ENCODE measurements at regions not wholly inside any gene's neighbourhood (a gene's known extent, or its start where the extent isn't known, plus 50 kb on each side); places are given as distances from the start of the nearest gene placed in this dataset.

DNA sequence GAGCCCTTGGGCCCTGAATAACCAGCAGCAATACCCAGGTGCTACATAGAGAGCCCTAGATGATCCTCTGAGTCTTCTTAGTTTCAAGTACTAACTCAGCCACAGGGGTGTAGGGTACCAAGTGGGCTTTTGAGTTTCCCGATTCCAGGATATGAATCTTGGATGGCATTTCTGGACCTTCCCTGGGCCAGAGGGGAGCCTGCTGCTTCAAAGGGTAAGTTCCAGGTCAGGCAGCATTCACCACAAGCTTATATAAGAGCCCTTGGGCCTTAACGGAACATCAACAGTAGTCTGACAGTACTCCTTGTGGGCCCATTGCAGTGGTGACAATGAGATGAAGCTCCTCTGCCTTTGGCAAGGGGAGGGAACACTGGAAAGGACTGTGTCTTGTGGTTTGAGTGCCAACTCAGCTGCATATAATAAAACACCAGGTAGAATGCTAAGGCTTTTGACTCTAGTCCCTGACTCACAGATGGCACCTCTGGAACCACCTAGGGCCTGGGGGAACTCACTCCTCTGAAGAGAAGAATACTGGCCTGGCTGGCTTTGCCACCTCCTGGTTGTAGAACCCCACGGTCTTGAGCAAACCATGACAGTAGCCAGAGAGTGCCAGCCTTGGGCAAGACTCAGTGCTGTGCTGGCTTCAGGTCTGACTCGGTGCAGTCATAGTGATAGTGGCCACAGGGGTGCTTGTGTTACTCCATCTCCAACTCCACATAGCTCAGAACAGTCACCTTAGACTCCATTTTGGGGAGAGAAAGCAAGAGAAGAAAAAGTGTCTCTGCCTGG, 235.7 kb downstream of the AKAIN1 start:
- H3K4me2 ChIP-seq (replicated peaks; ENCODE audit: low read depth, low read length, poor library complexity, severe bottlenecking), result no peak overlapping the region
- H3K4me1 ChIP-seq (ENCODE audit: control insufficient read depth in 2 of 2, insufficient read depth in 2 of 2, low read length in 2 of 2), result no peaks in the 10 kb centered on the region
- no peak overlapping the region for H3K4me3 Mint-ChIP-seq
- POLR2A ChIA-PET, result no interaction called here
- no peaks in the 10 kb centered on the region for H3K36me3 ChIP-seq (replicated peaks in 1 of 2; ENCODE audit: control extremely low read depth in 1 of 2, control insufficient read depth in 1 of 2, extremely low read depth in 1 of 2, insufficient read depth in 2 of 2, low read length in 1 of 2)
- peaks cover 5% of the 10 kb centered on the region for H3K9me3 Mint-ChIP-seq (ENCODE audit: insufficient read depth)
- ATAC-seq (ENCODE audit: low read depth), result no peak
- H3K9ac ChIP-seq (ENCODE audit: low read length), result no peak overlapping the region
- no peak for DNase-seq
- 98% methylated on average over 3 of the region's 4 CpGs for WGBS (ENCODE audit: insufficient coverage)
- CTCF ChIA-PET, result no interaction called here
- no peak overlapping the region for H3K27ac Mint-ChIP-seq
- TF ChIP-seq, protein P1, sequence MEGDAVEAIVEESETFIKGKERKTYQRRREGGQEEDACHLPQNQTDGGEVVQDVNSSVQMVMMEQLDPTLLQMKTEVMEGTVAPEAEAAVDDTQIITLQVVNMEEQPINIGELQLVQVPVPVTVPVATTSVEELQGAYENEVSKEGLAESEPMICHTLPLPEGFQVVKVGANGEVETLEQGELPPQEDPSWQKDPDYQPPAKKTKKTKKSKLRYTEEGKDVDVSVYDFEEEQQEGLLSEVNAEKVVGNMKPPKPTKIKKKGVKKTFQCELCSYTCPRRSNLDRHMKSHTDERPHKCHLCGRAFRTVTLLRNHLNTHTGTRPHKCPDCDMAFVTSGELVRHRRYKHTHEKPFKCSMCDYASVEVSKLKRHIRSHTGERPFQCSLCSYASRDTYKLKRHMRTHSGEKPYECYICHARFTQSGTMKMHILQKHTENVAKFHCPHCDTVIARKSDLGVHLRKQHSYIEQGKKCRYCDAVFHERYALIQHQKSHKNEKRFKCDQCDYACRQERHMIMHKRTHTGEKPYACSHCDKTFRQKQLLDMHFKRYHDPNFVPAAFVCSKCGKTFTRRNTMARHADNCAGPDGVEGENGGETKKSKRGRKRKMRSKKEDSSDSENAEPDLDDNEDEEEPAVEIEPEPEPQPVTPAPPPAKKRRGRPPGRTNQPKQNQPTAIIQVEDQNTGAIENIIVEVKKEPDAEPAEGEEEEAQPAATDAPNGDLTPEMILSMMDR (IDR thresholded peaks at IDR 0.05), result no peak
- no peak for TF ChIP-seq EZH2 (IDR thresholded peaks at IDR 0.05; ENCODE audit: borderline replicate concordance, insufficient read depth, low read depth, low read length, poor library complexity, severe bottlenecking)
- H4K20me1 ChIP-seq (ENCODE audit: control insufficient read depth, insufficient read depth, low read length, poor library complexity, severe bottlenecking), result no peaks in the 10 kb centered on the region
- H3K27ac ChIP-seq (ENCODE audit: low read length in 2 of 2), result no peak overlapping the region
- no peak overlapping the region for H3K4me3 ChIP-seq (ENCODE audit: control extremely low read depth in 1 of 5, extremely low read depth in 1 of 5, insufficient read depth in 1 of 5, low read depth in 2 of 5, low read length in 4 of 5)
- H3K9me3 ChIP-seq (ENCODE audit: control extremely low read depth in 1 of 3, control insufficient read depth in 2 of 3, insufficient read depth in 1 of 3, low read length in 2 of 3), result peaks cover 0 to 14% (median 0%) of the 10 kb centered on the region in 3 donors
- intact Hi-C loops (cut with micrococcal nuclease), result no loop called here
- H3K79me2 ChIP-seq (ENCODE audit: control insufficient read depth, insufficient read depth, low read length), result no peaks in the 10 kb centered on the region
- H3K4me1 Mint-ChIP-seq, result no peaks in the 10 kb centered on the region
- no peaks in the 10 kb centered on the region for H3K27me3 ChIP-seq (replicated peaks in 1 of 4; ENCODE audit: control extremely low read depth in 1 of 4, control insufficient read depth in 3 of 4, insufficient read depth in 4 of 4, low read length in 3 of 4)
- H3K27me3 Mint-ChIP-seq, result no peaks in the 10 kb centered on the region
- H2AFZ ChIP-seq (ENCODE audit: insufficient read depth, low read depth, low read length, poor library complexity, severe bottlenecking), result no peak overlapping the region

DNA sequence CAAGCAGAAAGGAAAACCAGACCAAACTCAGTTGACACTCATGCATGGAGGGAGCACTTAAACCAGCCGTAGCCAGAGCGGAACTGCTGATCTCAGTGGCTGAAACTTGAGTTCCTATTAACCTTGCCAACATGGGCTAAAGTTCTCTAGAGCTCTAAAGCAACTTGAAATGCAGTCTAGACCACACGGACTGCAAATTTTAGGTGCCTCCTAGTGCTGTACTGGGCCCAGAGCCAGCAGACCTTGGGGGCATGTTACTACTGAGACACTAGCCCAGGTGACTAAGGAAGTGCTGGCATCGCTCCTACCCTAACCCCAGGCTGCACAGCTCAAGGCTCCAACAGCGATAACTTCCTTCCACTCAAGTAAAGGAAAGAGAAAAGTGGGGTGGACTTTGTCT, 236.5 kb downstream of the AKAIN1 start:
- H3K4me3 Mint-ChIP-seq, result no peak overlapping the region

More for the DNA sequence above, 236.5 kb downstream of the AKAIN1 start:
- ATAC-seq (ENCODE audit: low read depth), result no peak
- Mint-ChIP-seq H3K27me3 (no peaks in the 10 kb centered on the region), H3K4me1 (no peaks in the 10 kb centered on the region), H3K9me3 (ENCODE audit: insufficient read depth) (peaks cover 2% of the 10 kb centered on the region), H3K27ac (no peak overlapping the region)
- ChIA-PET POLR2A (no interaction called here), CTCF (no interaction called here)
- H3K4me2 ChIP-seq (replicated peaks; ENCODE audit: low read depth, low read length, poor library complexity, severe bottlenecking), result no peak overlapping the region
- H3K4me1 ChIP-seq (ENCODE audit: control insufficient read depth in 2 of 2, insufficient read depth in 2 of 2, low read length in 2 of 2), result no peaks in the 10 kb centered on the region
- no peak for DNase-seq
- no peaks in the 10 kb centered on the region for H3K27me3 ChIP-seq (replicated peaks in 1 of 4; ENCODE audit: control extremely low read depth in 1 of 4, control insufficient read depth in 3 of 4, insufficient read depth in 4 of 4, low read length in 3 of 4)
- intact Hi-C loops (cut with micrococcal nuclease), result no loop called here
- no peaks in the 10 kb centered on the region for H3K36me3 ChIP-seq (replicated peaks in 1 of 2; ENCODE audit: control extremely low read depth in 1 of 2, control insufficient read depth in 1 of 2, extremely low read depth in 1 of 2, insufficient read depth in 2 of 2, low read length in 1 of 2)
- no peaks in the 10 kb centered on the region for H3K79me2 ChIP-seq (ENCODE audit: control insufficient read depth, insufficient read depth, low read length)
- no peak overlapping the region for H3K9ac ChIP-seq (ENCODE audit: low read length)
- peaks cover 0 to 11% (median 0%) of the 10 kb centered on the region in 3 donors for H3K9me3 ChIP-seq (ENCODE audit: control extremely low read depth in 1 of 3, control insufficient read depth in 2 of 3, insufficient read depth in 1 of 3, low read length in 2 of 3)
- no peak overlapping the region for H2AFZ ChIP-seq (ENCODE audit: insufficient read depth, low read depth, low read length, poor library complexity, severe bottlenecking)
- 80% methylated on average over 3 of the region's 5 CpGs for WGBS (ENCODE audit: insufficient coverage)
- no peak for TF ChIP-seq EZH2 (IDR thresholded peaks at IDR 0.05; ENCODE audit: borderline replicate concordance, insufficient read depth, low read depth, low read length, poor library complexity, severe bottlenecking)
- TF ChIP-seq, protein P1 (IDR thresholded peaks at IDR 0.05), result no peak
- H3K27ac ChIP-seq (ENCODE audit: low read length in 2 of 2), result no peak overlapping the region
- H3K4me3 ChIP-seq (ENCODE audit: control extremely low read depth in 1 of 5, extremely low read depth in 1 of 5, insufficient read depth in 1 of 5, low read depth in 2 of 5, low read length in 4 of 5), result no peak overlapping the region
- H4K20me1 ChIP-seq (ENCODE audit: control insufficient read depth, insufficient read depth, low read length, poor library complexity, severe bottlenecking), result no peaks in the 10 kb centered on the region

Data from B cell (primary cell).